GM03348 (cell line): ENCODE measurements at regions not wholly inside any gene's neighbourhood (a gene's known extent, or its start where the extent isn't known, plus 50 kb on each side); places are given as distances from the start of the nearest gene placed in this dataset.
A peak's percentile ranks its signal among the peaks of the same experiment; 100 is the strongest.
"Not testable (repeated sequence)": the region's sequence is repeated elsewhere in the genome, so short reads cannot be mapped to it uniquely, and the experiment has no call there.

Experiments
- DNase-seq: peaks from one replicate; pipeline ENCODE4 v3.0.0; 2012; ENCODE audit warnings: low spot score

- no peak for DNase-seq
Measured at GRCh38 chr5:53219174-53219573, 109.6 kb upstream of the MOCS2 start.

- no peak for DNase-seq
Measured at GRCh38 chr5:53219610-53220009, 110.1 kb upstream of the MOCS2 start.

DNA sequence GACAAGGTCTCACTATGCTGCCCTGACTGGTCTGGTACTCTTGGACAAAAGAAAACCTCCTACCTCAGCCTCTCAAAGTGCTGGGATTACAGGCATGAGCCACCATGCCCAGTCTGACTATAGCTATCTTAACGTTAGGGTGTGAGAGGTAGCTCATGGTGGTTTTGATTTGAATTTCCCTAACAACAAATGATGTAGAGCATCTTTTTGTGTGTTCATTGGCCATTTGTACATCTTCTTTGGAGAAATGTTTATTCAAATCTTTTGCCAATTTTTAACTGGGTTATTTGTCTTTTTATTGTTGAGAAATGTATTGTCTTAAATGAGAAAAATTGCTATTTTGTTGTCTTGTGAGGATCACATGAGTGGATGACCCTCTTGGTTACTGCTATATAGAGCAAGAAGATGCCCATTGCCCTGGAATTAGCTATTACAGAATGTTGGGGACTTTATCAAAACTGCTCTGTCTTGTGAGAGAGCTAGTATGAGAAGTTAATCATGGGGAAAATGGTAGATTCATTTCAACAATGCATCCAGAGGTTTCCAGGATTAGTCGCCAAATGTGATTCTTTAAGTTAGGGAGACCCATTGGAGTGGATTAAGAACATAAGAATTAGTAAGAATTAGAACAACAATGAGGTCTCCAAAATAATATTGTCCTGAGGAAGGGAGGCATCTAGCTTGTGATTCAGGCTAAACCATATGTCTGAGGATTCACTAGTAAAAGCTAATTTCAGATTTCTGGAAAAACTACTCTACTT lies 124.3 kb upstream of the MOCS2 start:
- DNase-seq, result no peak

GRCh38 chr5:53236683-53237082 lies 127.1 kb upstream of the MOCS2 start:
- no peak for DNase-seq

GRCh38 chr5:53237876-53238275 lies 128.3 kb upstream of the MOCS2 start:
- DNase-seq, result no peak

DNA sequence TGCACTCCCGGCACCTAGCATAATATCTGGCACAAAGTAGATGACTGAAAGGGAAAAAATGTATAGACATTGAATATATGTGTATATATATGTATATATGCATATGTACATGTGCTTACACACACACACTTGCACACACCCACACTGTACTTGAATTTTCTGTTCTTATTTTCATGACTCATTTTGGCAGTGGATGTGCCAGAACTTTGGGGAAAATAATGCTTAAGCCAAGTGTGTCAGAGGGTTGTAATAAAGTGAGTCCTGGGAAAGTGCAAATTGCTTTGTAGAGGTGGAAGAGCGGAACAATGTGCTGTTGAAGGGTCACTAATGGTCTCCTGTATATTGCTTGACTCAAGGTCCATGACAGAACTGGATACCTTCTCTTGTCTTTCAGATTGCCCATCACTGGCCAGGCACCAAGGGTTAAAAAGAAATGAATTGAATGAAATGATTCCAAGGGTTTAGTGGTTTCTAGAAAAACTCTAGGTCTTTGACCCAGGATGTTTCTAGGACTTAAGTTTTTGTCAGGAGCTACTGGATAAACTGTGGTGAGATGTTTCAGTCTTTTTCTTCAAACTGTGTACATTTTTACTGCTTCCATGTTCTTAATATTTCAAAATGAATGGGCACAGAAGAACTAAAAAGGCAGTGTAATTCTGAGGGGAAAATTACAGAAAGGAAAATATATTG lies 129.9 kb upstream of the MOCS2 start:
- DNase-seq, result no peak

DNA sequence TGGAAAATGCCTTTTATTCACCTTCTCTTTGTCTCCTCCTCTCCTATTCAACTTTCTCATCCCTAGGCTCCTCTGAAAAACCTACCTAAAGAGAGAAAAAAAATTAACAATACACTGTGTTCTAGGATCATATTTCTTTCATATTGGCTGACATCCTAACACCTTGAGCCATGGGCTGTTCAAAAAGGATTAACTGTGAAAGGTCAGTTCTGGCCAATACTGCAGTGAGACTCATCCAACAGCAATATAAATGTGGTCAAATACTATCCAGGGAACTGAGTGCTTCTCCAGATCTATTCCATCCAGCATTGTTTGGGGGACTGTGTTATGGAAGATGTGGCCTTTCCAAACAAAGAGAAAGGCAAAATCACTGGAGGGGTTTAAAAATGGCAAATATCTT lies 131.1 kb upstream of the MOCS2 start:
- no peak for DNase-seq

- DNase-seq, result no peak
Measured at GRCh38 chr5:53241572-53241971, 132.0 kb upstream of the MOCS2 start.

- DNase-seq, result no peak
Measured at GRCh38 chr5:53243403-53243802, 133.8 kb upstream of the MOCS2 start.

- DNase-seq, result peak; percentile 75
Measured at GRCh38 chr5:53246042-53246836, 136.7 kb upstream of the MOCS2 start.

GRCh38 chr5:53249529-53250200 lies 140.1 kb upstream of the MOCS2 start:
- peak; percentile 89 for DNase-seq

DNA sequence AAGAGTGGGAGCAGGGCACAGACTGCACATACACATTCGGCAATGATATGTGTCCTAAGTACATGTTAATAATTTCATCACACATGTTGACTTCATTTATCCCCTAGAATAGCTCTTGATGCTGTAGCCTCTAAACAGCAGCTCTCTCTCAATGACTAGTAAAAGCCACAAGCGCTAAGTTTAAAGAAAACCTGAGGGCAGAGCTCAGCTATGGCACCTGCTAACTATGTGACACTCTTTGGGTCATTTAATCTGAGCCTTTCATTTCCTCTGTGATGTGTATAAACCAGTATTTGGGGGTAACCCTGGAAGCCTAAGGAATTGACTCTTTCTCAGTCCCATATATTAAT lies 140.6 kb upstream of the MOCS2 start:
- DNase-seq, result no peak

- peak; percentile 54 for DNase-seq
Measured at GRCh38 chr5:53253421-53253871, 143.9 kb upstream of the MOCS2 start.

DNA sequence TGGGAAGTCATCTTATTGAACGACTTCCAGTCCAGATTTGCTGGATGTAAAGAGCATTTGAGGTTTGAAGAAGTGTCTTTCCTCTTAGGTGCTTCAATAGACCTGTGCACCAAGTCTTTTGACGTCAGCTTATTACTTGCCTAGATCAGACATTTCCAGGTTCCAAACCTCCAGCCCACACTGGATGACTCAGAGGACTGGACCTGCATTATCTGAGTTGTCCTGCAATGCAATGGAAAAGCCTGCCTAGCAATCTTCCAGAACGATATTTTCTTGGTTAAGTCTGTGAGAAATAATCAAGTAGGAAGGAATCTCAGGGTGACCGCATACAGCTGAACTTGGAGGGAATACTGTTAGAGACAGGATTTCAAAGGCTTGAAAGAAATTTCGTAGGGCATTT lies 147.2 kb upstream of the MOCS2 start:
- DNase-seq, result peak; percentile 11

DNA sequence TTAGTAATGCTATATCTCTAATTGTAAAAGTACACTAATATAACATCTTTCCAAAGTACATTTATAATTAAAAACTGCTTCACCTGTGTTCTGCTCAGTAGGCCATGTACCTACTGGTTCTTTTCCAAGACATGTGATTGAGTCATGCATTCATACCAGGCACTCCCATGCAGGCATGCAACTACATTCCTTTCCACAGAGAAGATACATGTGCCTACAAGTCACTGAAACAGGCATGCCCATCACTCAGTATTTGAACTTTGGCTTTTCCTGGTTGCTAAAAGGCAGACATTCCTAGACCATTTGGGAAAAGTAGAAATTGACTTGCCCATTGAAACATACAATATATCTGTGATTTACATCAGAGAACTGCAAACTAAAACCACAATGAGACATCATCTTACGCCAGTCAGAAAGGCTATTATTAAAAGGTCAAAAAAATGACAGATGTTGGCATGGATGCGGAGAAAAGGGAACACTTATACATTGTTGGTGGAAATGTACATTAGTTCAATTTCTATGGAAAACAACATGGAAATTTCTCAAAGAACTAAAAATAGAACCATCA lies 148.3 kb upstream of the MOCS2 start:
- no peak for DNase-seq

DNA sequence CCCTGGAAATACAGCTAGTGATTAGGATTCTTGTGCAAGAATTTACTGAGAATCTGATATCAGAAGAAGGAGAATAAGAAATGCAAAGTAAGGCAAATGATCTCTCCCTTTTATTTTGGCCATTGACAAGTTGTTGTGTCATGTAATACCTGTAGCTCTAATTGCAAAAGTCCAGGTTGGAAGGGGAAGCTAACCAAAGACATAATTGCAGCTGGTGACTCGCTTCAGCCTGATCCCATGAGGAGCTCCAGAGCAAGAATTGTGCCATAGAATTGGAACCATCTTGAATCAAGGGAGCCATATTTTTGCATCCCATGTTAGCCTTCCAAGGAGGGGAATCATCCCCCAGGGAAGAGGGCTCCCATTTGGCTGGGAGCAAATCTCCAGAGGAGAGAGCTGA lies 149.6 kb upstream of the MOCS2 start:
- no peak for DNase-seq

- no peak for DNase-seq
Measured at GRCh38 chr5:53260446-53260845, 150.9 kb upstream of the MOCS2 start.

DNA sequence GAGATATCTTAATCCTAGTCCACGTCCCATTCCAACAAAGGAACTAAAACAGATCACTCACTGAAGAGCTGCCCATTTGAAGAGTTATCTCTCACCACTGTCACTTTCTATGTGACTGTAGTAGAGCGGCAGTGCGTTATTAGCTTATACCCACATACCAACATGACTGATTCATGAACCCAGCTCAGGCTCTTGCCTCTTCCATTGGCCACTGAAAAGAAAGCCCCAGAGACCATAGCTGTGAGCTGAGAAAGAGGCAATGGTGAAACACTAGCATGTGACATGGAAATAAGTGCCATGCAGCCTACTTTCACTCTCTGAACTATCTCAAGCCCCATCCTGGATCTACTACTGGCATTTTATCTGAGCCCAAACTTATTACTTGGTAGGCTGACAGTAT lies 151.7 kb upstream of the MOCS2 start:
- no peak for DNase-seq

DNA sequence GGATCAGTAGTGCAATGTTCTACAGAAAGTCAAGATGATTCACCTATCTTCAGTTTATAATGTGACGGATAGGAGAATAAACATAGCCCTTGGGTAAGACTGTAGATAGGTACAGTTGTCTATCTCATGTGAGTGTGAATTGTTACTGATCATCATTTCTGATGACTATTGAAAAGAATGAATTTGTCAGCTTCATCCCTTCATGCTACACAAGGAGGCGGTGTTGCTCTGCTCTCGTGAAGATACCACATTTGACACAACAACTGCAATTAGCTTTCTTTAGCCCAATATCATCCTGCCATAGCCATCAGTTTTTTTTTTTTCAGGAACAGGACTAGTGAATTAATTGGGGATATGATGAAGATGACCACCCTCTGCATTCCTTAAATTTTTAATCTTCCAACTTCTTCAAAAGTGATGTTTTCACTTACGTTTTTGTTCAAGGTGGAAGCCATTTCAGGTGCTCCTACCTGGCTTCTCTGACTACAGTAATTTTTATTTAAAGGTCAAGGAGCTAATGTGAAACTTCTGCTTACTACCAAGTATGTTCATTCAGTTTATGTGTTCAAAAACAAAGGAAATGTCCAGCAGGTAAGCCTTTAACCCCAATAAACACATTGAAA lies 152.9 kb upstream of the MOCS2 start:
- DNase-seq, result peak; percentile 48

GRCh38 chr5:53263151-53263550 lies 153.6 kb upstream of the MOCS2 start:
- DNase-seq, result no peak

DNA sequence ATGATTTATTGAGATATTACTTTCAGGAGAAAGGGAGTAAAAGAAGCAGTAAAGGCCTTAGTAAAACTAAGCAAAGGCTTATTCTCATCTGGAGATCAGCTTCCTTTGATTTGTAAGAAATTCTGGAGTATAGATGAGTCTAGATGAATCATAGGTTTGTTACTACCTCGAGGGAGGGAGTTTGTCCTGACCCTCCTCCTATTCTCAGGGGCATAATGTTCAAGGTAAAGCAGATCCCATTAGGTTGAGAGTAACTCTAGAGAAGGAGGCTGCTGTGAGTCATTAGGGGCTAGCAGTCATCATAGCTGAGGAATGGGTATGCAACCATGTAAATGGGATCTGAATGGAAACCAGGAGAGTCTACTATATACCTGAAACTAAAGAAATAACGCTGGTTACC lies 155.5 kb upstream of the MOCS2 start:
- DNase-seq, result no peak

DNA sequence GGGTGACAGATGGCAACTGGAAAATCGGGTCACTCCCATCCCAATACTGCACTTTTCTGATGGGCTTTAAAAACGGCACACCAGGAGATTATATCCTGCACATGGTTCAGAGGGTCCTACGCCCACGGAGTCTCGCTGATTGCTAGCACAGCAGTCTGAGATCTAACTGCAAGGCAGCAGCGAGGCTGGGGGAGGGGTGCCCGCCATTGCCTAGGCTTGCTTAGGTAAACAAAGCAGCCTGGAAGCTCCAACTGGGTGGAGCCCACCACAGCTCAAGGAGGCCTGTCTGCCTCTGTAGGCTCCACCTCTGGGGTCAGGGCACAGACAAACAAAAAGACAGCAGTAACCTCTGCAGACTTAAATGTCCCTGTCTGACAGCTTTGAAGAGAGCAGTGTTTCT lies 158.7 kb upstream of the MOCS2 start:
- not testable (repeated sequence) for DNase-seq
